Suprapubic skin (tissue), 4 donors: ENCODE measurements at regions not wholly inside any gene's neighbourhood (a gene's known extent, or its start where the extent isn't known, plus 50 kb on each side); places are given as distances from the start of the nearest gene placed in this dataset.

Experiments used
- POLR2A ChIP-seq, 2 donors: fragments of 450-650 bp; IDR thresholded peaks; one replicate each; pipeline ENCODE4 v1.6.1; 2017; ENCODE audit warnings: antibody characterized with exemption in 2 of 2, mild to moderate bottlenecking in 2 of 2, moderate library complexity in 2 of 2
- POLR2AphosphoS5 ChIP-seq, 3 donors: sonication (generic); formaldehyde crosslinking; IDR thresholded peaks; one replicate each; pipeline ENCODE4 v1.6.1; 2017; ENCODE audit warnings: antibody characterized with exemption in 3 of 3
- TF ChIP-seq, protein P1 (sequence below), 2 donors: fragments of 200-600 bp in 1 of 2; fragments of 450-650 bp in 1 of 2; sonication (generic) in 1 of 2; IDR thresholded peaks; one replicate each; pipeline ENCODE4 v1.5.1; 2016 to 2019; ENCODE audit warnings: antibody characterized with exemption in 2 of 2, mild to moderate bottlenecking in 1 of 2, moderate library complexity in 1 of 2

DNA sequence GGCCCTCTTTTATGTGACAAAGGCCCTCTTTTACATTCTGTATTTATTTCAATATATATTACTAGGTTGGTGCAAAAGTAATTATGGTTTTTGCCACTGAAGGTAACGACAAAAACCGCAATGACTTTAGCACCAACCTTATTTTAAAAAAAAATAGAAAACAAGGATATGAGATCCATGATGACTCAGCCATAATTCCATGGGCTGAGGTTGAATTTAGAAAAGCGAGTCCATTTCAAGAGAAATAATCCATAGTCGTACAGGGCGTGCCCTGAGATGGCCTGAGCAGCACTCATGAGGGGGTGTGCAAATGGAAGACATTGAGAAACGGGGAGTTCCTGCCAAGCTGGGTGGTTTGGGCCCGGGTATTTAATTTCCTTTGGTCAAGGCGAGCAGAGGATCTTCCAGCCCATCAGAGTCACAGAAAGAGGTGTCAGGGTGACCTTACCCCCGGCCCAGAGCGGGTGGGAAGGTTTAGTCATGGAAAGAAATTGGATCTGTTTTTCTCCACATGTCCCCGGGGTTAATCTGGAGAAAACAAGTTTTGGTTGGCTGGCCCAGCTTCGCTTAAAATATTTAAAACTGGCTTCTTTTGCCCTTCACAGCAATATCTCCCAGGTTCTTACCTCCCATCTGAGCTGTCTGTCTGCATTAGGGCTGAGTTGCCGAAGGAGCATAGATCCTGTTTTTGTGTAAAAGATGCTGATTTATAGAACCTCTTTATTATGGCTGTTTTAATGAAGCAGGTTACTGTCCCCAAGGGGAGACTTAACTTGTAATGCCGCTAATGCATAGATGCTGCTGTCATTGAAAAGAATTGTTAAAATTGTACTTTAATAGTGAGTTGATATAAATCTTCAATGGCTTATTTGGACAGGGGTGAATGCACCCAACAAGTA lies 255.6 kb downstream of the PREX1 start:
- TF ChIP-seq, protein P1, sequence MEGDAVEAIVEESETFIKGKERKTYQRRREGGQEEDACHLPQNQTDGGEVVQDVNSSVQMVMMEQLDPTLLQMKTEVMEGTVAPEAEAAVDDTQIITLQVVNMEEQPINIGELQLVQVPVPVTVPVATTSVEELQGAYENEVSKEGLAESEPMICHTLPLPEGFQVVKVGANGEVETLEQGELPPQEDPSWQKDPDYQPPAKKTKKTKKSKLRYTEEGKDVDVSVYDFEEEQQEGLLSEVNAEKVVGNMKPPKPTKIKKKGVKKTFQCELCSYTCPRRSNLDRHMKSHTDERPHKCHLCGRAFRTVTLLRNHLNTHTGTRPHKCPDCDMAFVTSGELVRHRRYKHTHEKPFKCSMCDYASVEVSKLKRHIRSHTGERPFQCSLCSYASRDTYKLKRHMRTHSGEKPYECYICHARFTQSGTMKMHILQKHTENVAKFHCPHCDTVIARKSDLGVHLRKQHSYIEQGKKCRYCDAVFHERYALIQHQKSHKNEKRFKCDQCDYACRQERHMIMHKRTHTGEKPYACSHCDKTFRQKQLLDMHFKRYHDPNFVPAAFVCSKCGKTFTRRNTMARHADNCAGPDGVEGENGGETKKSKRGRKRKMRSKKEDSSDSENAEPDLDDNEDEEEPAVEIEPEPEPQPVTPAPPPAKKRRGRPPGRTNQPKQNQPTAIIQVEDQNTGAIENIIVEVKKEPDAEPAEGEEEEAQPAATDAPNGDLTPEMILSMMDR (IDR thresholded peaks at IDR 0.05), result no peak
- no peak for TF ChIP-seq POLR2AphosphoS5 (IDR thresholded peaks at IDR 0.05)
- TF ChIP-seq POLR2A (IDR thresholded peaks at IDR 0.05), result no peak
